H1 (cell line): ENCODE measurements at regions not wholly inside any gene's neighbourhood (a gene's known extent, or its start where the extent isn't known, plus 50 kb on each side); places are given as distances from the start of the nearest gene placed in this dataset.

ENCODE experiments used
- MAFK ChIP-seq: IDR thresholded peaks from 2 replicates; pipeline ENCODE4 v1.6.1; 2012; ENCODE audit warnings: low read depth, mild to moderate bottlenecking, improper control_type of control experiment, low read length
- TAF1 ChIP-seq: IDR thresholded peaks from 2 replicates; pipeline ENCODE4 v1.6.1; 2011; ENCODE audit warnings: mild to moderate bottlenecking, low read depth, low read length
- TF ChIP-seq, protein P1 (sequence below): IDR thresholded peaks from 2 replicates; pipeline ENCODE4 v1.6.1; 2011; ENCODE audit warnings: low read length, improper control_type of control experiment

DNA sequence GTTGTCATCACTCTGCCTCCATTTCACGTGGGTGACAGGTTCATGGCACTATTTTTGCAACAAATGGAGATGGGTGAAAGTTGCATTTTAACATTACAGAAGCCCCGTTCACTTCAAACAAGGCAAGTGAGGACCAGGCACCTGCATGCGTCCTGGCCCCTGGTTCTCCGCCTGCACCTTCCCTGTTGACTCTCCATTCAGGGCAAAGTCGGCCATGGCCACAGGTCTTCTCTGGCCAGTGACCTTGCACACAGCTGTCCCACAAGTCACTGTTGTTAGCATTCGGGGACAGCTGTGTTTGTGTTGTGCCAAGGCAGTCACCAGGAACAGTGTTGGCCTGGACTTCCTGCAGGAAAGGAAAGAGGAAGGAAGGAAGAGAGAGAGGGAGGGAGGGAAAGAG, 554.9 kb downstream of the TCERG1L start (continued):
- TF ChIP-seq, protein P1, sequence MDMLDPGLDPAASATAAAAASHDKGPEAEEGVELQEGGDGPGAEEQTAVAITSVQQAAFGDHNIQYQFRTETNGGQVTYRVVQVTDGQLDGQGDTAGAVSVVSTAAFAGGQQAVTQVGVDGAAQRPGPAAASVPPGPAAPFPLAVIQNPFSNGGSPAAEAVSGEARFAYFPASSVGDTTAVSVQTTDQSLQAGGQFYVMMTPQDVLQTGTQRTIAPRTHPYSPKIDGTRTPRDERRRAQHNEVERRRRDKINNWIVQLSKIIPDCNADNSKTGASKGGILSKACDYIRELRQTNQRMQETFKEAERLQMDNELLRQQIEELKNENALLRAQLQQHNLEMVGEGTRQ = no peak
- no peak for TF ChIP-seq MAFK
- TF ChIP-seq TAF1 = no peak
- TF ChIP-seq, all 59 proteins: peak for 0
